Gastrocnemius medialis (tissue), 4 donors: ENCODE measurements at regions not wholly inside any gene's neighbourhood (a gene's known extent, or its start where the extent isn't known, plus 50 kb on each side); places are given as distances from the start of the nearest gene placed in this dataset.

Source experiments
- ATAC-seq, 2 donors: fragments of 150-250 bp; one replicate each; pipeline ENCODE4 v1.9.1; 2016
- DNase-seq, 2 donors: peaks; one replicate each; pipeline ENCODE4 v3.0.0-alpha.2; 2019
- H3K27ac ChIP-seq, 4 donors: fragments of 200-600 bp; sonication (generic); 1 replicate in 1 of 4; 2 replicates in 3 of 4; pipeline ENCODE4 v1.5.1; 2016 to 2018; ENCODE audit warnings: mild to moderate bottlenecking in 2 of 4, moderate library complexity in 1 of 4
- H3K27me3 ChIP-seq, 3 donors: fragments of 200-600 bp; sonication (generic) in 2 of 3; 1 replicate in 1 of 3; 2 replicates in 2 of 3; pipeline versions ENCODE4 v1.5.1 to v1.6.0; 2016 to 2019; ENCODE audit warnings: mild to moderate bottlenecking in 1 of 3, moderate library complexity in 1 of 3
- H3K36me3 ChIP-seq, 2 donors: fragments of 200-600 bp; sonication (generic) in 1 of 2; one replicate each; pipeline ENCODE4 v1.5.1; 2017 to 2018
- H3K4me1 ChIP-seq, 2 donors: fragments of 200-600 bp; sonication (generic) in 1 of 2; one replicate each; pipeline ENCODE4 v1.5.1; 2016 to 2017; ENCODE audit warnings: mild to moderate bottlenecking in 2 of 2
- H3K4me3 ChIP-seq, 4 donors: fragments of 200-600 bp; sonication (generic) in 3 of 4; 1 replicate in 1 of 4; 2 replicates in 3 of 4; pipeline ENCODE4 v1.5.1; 2016 to 2019; ENCODE audit warnings: mild to moderate bottlenecking in 2 of 4
- H3K9me3 ChIP-seq, 3 donors: fragments of 200-600 bp; sonication (generic) in 2 of 3; 1 replicate in 1 of 3; 2 replicates in 2 of 3; pipeline ENCODE4 v1.5.1; 2016 to 2019
- CTCF ChIP-seq, 5 experiments: fragments of 450-650 bp in 3 of 5; fragments of 200-600 bp in 2 of 5; sonication (generic) in 2 of 5; IDR thresholded peaks in 4 of 5; conservative IDR thresholded peaks in 1 of 5; 1 replicate in 4 of 5; 2 replicates in 1 of 5; pipeline ENCODE4 v1.5.1; 2016 to 2019; ENCODE audit warnings: antibody characterized with exemption in 5 of 5, mild to moderate bottlenecking in 3 of 5, moderate library complexity in 3 of 5
- POLR2A ChIP-seq, 2 donors: fragments of 450-650 bp; IDR thresholded peaks; one replicate each; pipeline ENCODE4 v1.6.1; 2017; ENCODE audit warnings: antibody characterized with exemption in 2 of 2, mild to moderate bottlenecking in 2 of 2, moderate library complexity in 2 of 2
- in situ Hi-C, 4 donors: fragments of 200-750 bp; cut with MboI; loops; one replicate each; pipeline versions ENCODE4 v1.15.0 to v1.8.0; 2017; ENCODE audit warnings: low sequenced_read_pairs in 4 of 4
- intact Hi-C: fragments of 100-400 bp; cut with DNase I; formaldehyde crosslinking; loops from one replicate; pipeline ENCODE4 v1.15.1; 2023; ENCODE audit warnings: low total_unique reads

DNA sequence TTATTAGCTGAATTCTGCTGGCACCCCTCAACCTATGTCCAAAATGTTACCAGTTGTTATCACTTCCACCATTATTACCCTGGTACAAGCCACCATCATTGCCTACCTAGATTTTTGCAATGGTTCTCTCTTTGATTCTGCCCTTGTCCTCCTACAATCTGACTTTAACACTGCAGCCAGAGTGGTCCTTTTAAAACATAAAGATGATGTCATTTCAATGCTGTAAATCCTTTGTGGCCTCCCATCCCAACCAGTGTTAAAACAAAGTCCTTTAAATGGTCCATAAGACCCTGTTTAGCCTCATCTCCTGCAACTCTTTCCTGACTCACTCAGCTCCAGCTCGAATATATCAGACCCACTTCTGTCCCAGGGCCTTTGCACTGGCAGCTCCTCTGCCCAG is 54.9 kb upstream of the FSTL4 start:
- Histone ChIP-seq H3K4me1 (no peaks in the 10 kb centered on the region), H3K36me3 (no peaks in the 10 kb centered on the region), H3K27ac (no peak overlapping the region), H3K9me3 (no peaks in the 10 kb centered on the region), H3K4me3 (no peak overlapping the region), H3K27me3 (no peaks in the 10 kb centered on the region)
- intact Hi-C loops (no loop called here), in situ Hi-C loops (no loop called here)
- TF ChIP-seq POLR2A (IDR thresholded peaks at IDR 0.05) (no peak), CTCF (IDR thresholded peaks at IDR 0.05 in 4 of 5, conservative IDR thresholded peaks at IDR 0.05 in 1 of 5) (no peak)
- ATAC-seq: no peak
- DNase-seq: no peak

GRCh38 chr5:133665571-133665970 is 53.2 kb upstream of the FSTL4 start:
- DNase-seq (no peak), ATAC-seq (no peak)
- Histone ChIP-seq H3K27ac (no peak overlapping the region), H3K9me3 (no peaks in the 10 kb centered on the region), H3K4me3 (no peak overlapping the region), H3K4me1 (no peaks in the 10 kb centered on the region), H3K27me3 (no peaks in the 10 kb centered on the region), H3K36me3 (no peaks in the 10 kb centered on the region)
- intact Hi-C loops: no loop called here
- in situ Hi-C loops: no loop called here
- TF ChIP-seq POLR2A (IDR thresholded peaks at IDR 0.05) (no peak), CTCF (IDR thresholded peaks at IDR 0.05 in 4 of 5, conservative IDR thresholded peaks at IDR 0.05 in 1 of 5) (no peak)

- no peak overlapping the region for H3K4me3 ChIP-seq
These were observed 52.1 kb upstream of the FSTL4 start for GRCh38 chr5:133664422-133664821.

DNA sequence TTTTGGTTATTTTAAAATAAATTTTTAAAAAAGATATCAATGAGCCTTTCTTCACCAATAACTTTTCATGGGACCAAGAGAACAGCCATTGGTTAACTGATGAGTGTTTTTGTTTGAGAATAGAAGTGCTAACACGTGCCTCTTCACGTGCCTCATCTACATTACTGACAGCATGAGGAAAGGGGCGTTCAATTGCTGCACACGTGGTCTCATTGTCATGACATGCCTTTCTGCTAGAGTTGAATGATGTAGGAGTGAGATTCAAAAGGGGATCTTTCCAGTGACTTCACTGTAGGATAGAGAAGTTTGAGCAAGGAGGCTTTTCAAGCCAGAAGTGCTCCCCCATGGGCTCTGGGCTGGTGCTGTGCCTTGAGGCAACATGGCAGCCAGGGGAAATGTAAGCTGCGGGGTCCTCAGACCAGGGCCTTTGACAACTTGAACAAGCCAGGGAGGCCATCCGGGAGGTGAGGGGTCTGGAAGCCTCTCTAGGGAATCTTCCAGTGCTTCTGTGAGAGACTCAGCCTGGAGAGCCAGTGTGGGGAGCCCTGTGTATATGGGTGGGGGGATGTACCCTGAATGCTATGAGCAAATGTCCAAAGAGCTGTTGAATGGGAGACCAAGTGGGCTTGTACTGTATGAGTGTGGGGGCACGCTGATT is 51.2 kb upstream of the FSTL4 start:
- DNase-seq (no peak), ATAC-seq (no peak)
- Histone ChIP-seq H3K9me3 (no peaks in the 10 kb centered on the region), H3K4me3 (no peak overlapping the region), H3K27ac (no peak overlapping the region), H3K27me3 (no peaks in the 10 kb centered on the region), H3K4me1 (no peaks in the 10 kb centered on the region), H3K36me3 (no peaks in the 10 kb centered on the region)
- TF ChIP-seq CTCF (IDR thresholded peaks at IDR 0.05 in 4 of 5, conservative IDR thresholded peaks at IDR 0.05 in 1 of 5): no peak
- intact Hi-C loops (no loop called here), in situ Hi-C loops (no loop called here)

More at GRCh38 chr5:133664422-133664821, 52.1 kb upstream of the FSTL4 start:
- Histone ChIP-seq H3K4me1 (no peaks in the 10 kb centered on the region), H3K9me3 (no peaks in the 10 kb centered on the region), H3K36me3 (no peaks in the 10 kb centered on the region), H3K27me3 (no peaks in the 10 kb centered on the region), H3K27ac (no peak overlapping the region)
- ATAC-seq: no peak
- in situ Hi-C loops (no loop called here), intact Hi-C loops (no loop called here)
- DNase-seq: no peak
- TF ChIP-seq CTCF (IDR thresholded peaks at IDR 0.05 in 4 of 5, conservative IDR thresholded peaks at IDR 0.05 in 1 of 5): no peak
- no peak for TF ChIP-seq POLR2A (IDR thresholded peaks at IDR 0.05)

DNA sequence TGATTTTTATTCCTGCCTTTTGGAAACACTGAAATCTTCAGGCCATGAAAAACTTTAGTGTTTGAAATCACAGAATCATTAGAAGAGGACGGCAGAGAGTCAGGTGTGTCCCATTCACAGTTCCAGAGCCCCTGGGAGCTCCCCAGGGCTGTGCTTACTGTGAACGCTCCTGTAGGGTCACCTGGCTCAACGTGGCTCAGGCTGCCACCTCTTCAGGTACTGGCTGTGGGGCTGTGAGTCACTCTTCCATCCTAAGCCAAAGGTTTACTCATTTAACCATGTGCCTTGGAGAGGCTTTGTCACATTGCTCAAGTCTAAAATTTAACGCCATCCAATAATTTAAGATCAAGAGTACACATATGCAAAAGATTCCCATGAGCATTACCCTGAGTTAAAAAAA is 50.2 kb upstream of the FSTL4 start:
- H3K4me1 ChIP-seq: no peaks in the 10 kb centered on the region
- DNase-seq: no peak
- no peak overlapping the region for H3K27ac ChIP-seq
- no peak overlapping the region for H3K4me3 ChIP-seq
- TF ChIP-seq CTCF (IDR thresholded peaks at IDR 0.05 in 4 of 5, conservative IDR thresholded peaks at IDR 0.05 in 1 of 5) (no peak), POLR2A (IDR thresholded peaks at IDR 0.05) (no peak)
- no peaks in the 10 kb centered on the region for H3K9me3 ChIP-seq
- no peak for ATAC-seq
- no peaks in the 10 kb centered on the region for H3K27me3 ChIP-seq
- in situ Hi-C loops (no loop called here), intact Hi-C loops (no loop called here)
- no peaks in the 10 kb centered on the region for H3K36me3 ChIP-seq
